Esophagus squamous epithelium (tissue), 4 donors: ENCODE measurements at regions not wholly inside any gene's neighbourhood (a gene's known extent, or its start where the extent isn't known, plus 50 kb on each side); places are given as distances from the start of the nearest gene placed in this dataset.
"Not testable (repeated sequence)": the region's sequence is repeated elsewhere in the genome, so short reads cannot be mapped to it uniquely, and the experiment has no call there.

Experiments used
- CTCF ChIP-seq, 6 experiments: fragments of 450-650 bp in 4 of 6; fragments of 200-600 bp in 2 of 6; sonication (generic) in 2 of 6; IDR thresholded peaks; one replicate each; pipeline ENCODE4 v1.5.1; 2016 to 2019; ENCODE audit warnings: antibody characterized with exemption in 6 of 6, mild to moderate bottlenecking in 4 of 6, moderate library complexity in 4 of 6
- POLR2A ChIP-seq, 4 donors: fragments of 450-650 bp; IDR thresholded peaks; one replicate each; pipeline ENCODE4 v1.6.1; 2017; ENCODE audit warnings: antibody characterized with exemption in 4 of 4, mild to moderate bottlenecking in 4 of 4, moderate library complexity in 3 of 4

GRCh38 chrX:34457850-34458249, 199.2 kb downstream of the TMEM47 start:
- TF ChIP-seq CTCF, POLR2A (IDR thresholded peaks at IDR 0.05): not testable (repeated sequence)
